Gastroesophageal sphincter (tissue), 3 donors: ENCODE measurements at regions not wholly inside any gene's neighbourhood (a gene's known extent, or its start where the extent isn't known, plus 50 kb on each side); places are given as distances from the start of the nearest gene placed in this dataset.

ENCODE experiments used
- CTCF ChIP-seq, 4 experiments: fragments of 200-600 bp in 2 of 4; fragments of 450-650 bp in 2 of 4; sonication (generic) in 1 of 4; IDR thresholded peaks; one replicate each; pipeline ENCODE4 v1.5.1; 2017 to 2019; ENCODE audit warnings: antibody characterized with exemption in 4 of 4, mild to moderate bottlenecking in 2 of 4, moderate library complexity in 2 of 4
- POLR2AphosphoS5 ChIP-seq: sonication (generic); formaldehyde crosslinking; IDR thresholded peaks from one replicate; pipeline ENCODE4 v1.6.1; 2017; ENCODE audit warnings: antibody characterized with exemption

GRCh38 chr10:47076949-47077361, 165.7 kb downstream of the PTPN20 start:
- no peak for TF ChIP-seq CTCF (IDR thresholded peaks at IDR 0.05)
- no peak for TF ChIP-seq POLR2AphosphoS5
